OCI-LY7 (cell line): ENCODE measurements at regions not wholly inside any gene's neighbourhood (a gene's known extent, or its start where the extent isn't known, plus 50 kb on each side); places are given as distances from the start of the nearest gene placed in this dataset.

Experiments
- BruUV-seq: library from RNA; stranded (reverse); fragments of 400-500 nt; replicated peaks from 2 replicates; lab custom pipeline; 2021; lab: Mats Ljungman, UMichigan
- CTCF ChIA-PET: fragments of 300-600 bp; sonication (Branson Sonifier 250); formaldehyde crosslinking; loops from one replicate; lab custom pipeline; 2022; ENCODE audit warnings: antibody characterized with exemption; ENCODE audit not compliant: unreplicated experiment; lab: Charles Lee
- POLR2A ChIA-PET: fragments of 300-600 bp; sonication (Branson Sonifier 250); formaldehyde crosslinking; loops from one replicate; lab custom pipeline; 2022; ENCODE audit warnings: antibody characterized with exemption; lab: Charles Lee
- DNase-seq: peaks from one replicate; pipeline ENCODE4 v3.0.0-alpha.2; 2015; ENCODE audit warnings: low spot score
- H2AFZ ChIP-seq: fragments of 200-600 bp; sonication (generic), shearing (Covaris generic); 2 replicates; pipeline ENCODE4 v1.6.1; 2014; ENCODE audit warnings: mild to moderate bottlenecking, antibody characterized with exemption, low read length, moderate library complexity
- H3K27ac ChIP-seq: fragments of 200-600 bp; sonication (generic); 2 replicates; pipeline ENCODE4 v1.5.1; 2014; ENCODE audit warnings: mixed run types, low read depth, mild to moderate bottlenecking, moderate library complexity, low read length, inconsistent platforms; ENCODE audit not compliant: poor library complexity, severe bottlenecking
- H3K36me3 ChIP-seq: fragments of 200-600 bp; sonication (generic); 2 replicates; pipeline ENCODE4 v1.6.1; 2014; ENCODE audit warnings: mild to moderate bottlenecking, antibody characterized with exemption, low read length, moderate library complexity, mixed read lengths; ENCODE audit not compliant: insufficient read depth
- H3K4me1 ChIP-seq: fragments of 200-600 bp; sonication (generic); 2 replicates; pipeline ENCODE4 v1.5.1; 2014; ENCODE audit warnings: mild to moderate bottlenecking, low read length; ENCODE audit not compliant: insufficient read depth, poor library complexity, severe bottlenecking
- H3K4me2 ChIP-seq: fragments of 200-600 bp; sonication (generic); 2 replicates; pipeline ENCODE4 v1.6.1; 2014; ENCODE audit warnings: mild to moderate bottlenecking, low read length
- H3K4me3 ChIP-seq: fragments of 200-600 bp; sonication (generic); 2 replicates; pipeline ENCODE4 v1.5.1; 2014; ENCODE audit warnings: mild to moderate bottlenecking, low read depth, low read length; ENCODE audit not compliant: poor library complexity, severe bottlenecking
- H3K79me2 ChIP-seq: fragments of 200-600 bp; sonication (generic); 2 replicates; pipeline ENCODE4 v1.6.1; 2016; ENCODE audit warnings: low read depth, mild to moderate bottlenecking, low read length, moderate library complexity, mixed read lengths; ENCODE audit not compliant: insufficient read depth
- H3K9me2 ChIP-seq: fragments of 200-600 bp; sonication (generic); 2 replicates; pipeline ENCODE4 v1.6.1; 2016; ENCODE audit warnings: mild to moderate bottlenecking, low read length, mixed read lengths; ENCODE audit not compliant: insufficient read depth
- H3K9me3 ChIP-seq: fragments of 200-600 bp; sonication (generic); 2 replicates; pipeline ENCODE4 v1.6.1; 2014; ENCODE audit warnings: mild to moderate bottlenecking, mixed run types, low read length, mixed read lengths
- H4K20me1 ChIP-seq: fragments of 200-600 bp; sonication (generic); 2 replicates; pipeline ENCODE4 v1.6.1; 2014; ENCODE audit warnings: mild to moderate bottlenecking, antibody characterized with exemption, low read length, moderate library complexity, mixed read lengths; ENCODE audit not compliant: insufficient read depth
- EZH2phosphoT487 ChIP-seq: fragments of 200-600 bp; sonication (generic); IDR thresholded peaks from 2 replicates; pipeline ENCODE4 v1.6.1; 2018; ENCODE audit warnings: low read depth, borderline replicate concordance, mild to moderate bottlenecking, mixed run types, antibody characterized with exemption, low read length, moderate library complexity, mixed read lengths
- intact Hi-C: fragments of 100-400 bp; cut with micrococcal nuclease; formaldehyde crosslinking; loops from one replicate; pipeline ENCODE4 v1.10.0; 2022; ENCODE audit not compliant: unreplicated experiment
- TF ChIP-seq, protein P1 (sequence below): fragments of 200-600 bp; sonication (generic); conservative IDR thresholded peaks from 2 replicates; pipeline ENCODE4 v1.5.1; 2014; ENCODE audit warnings: mild to moderate bottlenecking, antibody characterized with exemption, low read length, moderate library complexity, mixed read lengths

DNA sequence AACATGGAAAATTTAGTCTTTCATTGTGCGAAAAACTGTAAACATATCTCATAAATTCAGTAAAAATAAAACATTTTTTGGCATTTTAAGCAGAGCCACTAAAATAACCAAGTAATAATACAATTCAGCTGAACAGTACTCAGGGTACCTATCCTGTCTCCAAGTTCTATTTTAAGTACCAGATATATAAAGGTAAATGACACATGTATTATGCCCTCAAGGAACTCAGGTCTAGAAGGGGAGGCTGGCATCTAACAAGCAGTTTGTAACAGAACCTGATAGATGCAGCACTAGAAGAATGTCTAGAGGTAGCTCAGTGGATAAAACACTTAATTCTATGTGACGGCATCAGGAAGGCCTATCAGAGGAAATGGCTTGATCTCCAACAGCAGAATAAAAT lies 112.2 kb downstream of the CRPPA start:
- Histone ChIP-seq H2AFZ (no peak overlapping the region), H3K9me2 (no peaks in the 10 kb centered on the region), H3K4me3 (no peak overlapping the region), H4K20me1 (no peaks in the 10 kb centered on the region), H3K4me2 (no peak overlapping the region), H3K27ac (no peak overlapping the region), H3K9me3 (no peaks in the 10 kb centered on the region), H3K36me3 (no peaks in the 10 kb centered on the region), H3K79me2 (no peaks in the 10 kb centered on the region), H3K4me1 (no peaks in the 10 kb centered on the region)
- TF ChIP-seq, protein P1, sequence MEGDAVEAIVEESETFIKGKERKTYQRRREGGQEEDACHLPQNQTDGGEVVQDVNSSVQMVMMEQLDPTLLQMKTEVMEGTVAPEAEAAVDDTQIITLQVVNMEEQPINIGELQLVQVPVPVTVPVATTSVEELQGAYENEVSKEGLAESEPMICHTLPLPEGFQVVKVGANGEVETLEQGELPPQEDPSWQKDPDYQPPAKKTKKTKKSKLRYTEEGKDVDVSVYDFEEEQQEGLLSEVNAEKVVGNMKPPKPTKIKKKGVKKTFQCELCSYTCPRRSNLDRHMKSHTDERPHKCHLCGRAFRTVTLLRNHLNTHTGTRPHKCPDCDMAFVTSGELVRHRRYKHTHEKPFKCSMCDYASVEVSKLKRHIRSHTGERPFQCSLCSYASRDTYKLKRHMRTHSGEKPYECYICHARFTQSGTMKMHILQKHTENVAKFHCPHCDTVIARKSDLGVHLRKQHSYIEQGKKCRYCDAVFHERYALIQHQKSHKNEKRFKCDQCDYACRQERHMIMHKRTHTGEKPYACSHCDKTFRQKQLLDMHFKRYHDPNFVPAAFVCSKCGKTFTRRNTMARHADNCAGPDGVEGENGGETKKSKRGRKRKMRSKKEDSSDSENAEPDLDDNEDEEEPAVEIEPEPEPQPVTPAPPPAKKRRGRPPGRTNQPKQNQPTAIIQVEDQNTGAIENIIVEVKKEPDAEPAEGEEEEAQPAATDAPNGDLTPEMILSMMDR, result no peak
- TF ChIP-seq EZH2phosphoT487, result no peak
- CTCF ChIA-PET, result no interaction called here
- no TSS peak for BruUV-seq
- intact Hi-C loops, result no loop called here
- POLR2A ChIA-PET, result no interaction called here
- no peak for DNase-seq

DNA sequence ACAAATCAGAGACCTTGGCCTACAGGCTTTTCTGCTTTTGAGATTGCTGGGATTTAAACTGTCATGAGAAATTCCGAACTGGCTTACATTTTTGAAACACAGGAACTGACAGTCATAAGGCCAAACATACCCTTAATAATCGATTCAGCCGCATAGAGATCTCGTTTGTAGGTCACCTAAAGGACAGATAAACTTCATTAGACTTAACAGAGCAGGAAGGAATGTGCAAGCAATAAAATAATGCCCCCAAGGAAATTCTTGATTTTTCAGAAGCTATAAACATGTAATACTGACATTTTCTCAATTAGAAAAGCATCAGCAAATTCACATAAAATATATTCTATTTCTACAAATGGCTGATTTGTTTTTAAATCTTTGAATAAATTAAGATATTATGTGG lies 120.0 kb downstream of the CRPPA start:
- no peak overlapping the region for H3K27ac ChIP-seq
- DNase-seq, result no peak
- POLR2A ChIA-PET, result no interaction called here
- no TSS peak for BruUV-seq
- TF ChIP-seq, protein P1, result no peak
- TF ChIP-seq EZH2phosphoT487, result no peak
- no peak overlapping the region for H3K4me3 ChIP-seq
- intact Hi-C loops, result no loop called here
- no peaks in the 10 kb centered on the region for H3K9me2 ChIP-seq
- H3K79me2 ChIP-seq, result no peaks in the 10 kb centered on the region
- H2AFZ ChIP-seq, result no peak overlapping the region
- H3K36me3 ChIP-seq, result no peaks in the 10 kb centered on the region
- H3K4me2 ChIP-seq, result no peak overlapping the region
- no peaks in the 10 kb centered on the region for H3K4me1 ChIP-seq
- H4K20me1 ChIP-seq, result no peaks in the 10 kb centered on the region
- CTCF ChIA-PET, result no interaction called here
- no peaks in the 10 kb centered on the region for H3K9me3 ChIP-seq

DNA sequence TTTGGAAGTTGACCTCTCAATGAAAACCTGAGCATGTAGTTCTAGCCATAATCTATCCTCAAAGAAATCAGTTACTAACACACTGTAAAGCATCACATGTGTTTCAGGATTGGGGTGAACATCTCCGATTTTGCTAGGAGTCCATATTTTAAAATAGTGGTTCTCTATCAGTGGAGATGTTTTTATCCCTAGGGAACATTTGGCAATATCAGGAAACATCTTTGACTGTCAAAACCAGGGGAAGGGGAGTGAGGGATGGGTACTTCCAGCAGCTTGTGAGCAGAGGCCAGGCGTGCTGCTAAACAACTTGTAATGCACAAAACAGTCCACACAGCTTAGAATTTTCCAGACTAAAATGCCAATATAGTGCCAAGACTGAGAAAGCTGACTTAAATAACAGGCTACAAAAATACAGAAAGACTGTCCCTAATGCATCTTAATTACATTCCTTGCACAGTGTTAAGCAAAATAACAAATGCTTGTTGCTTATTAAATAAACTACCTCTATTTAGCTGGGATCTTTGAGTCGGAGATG lies 120.9 kb downstream of the CRPPA start:
- Histone ChIP-seq H3K27ac (no peak overlapping the region), H3K79me2 (no peaks in the 10 kb centered on the region), H3K4me1 (no peaks in the 10 kb centered on the region), H3K9me2 (no peaks in the 10 kb centered on the region), H3K4me2 (no peak overlapping the region), H3K4me3 (no peak overlapping the region), H2AFZ (no peak overlapping the region), H3K36me3 (no peaks in the 10 kb centered on the region), H4K20me1 (no peaks in the 10 kb centered on the region), H3K9me3 (no peaks in the 10 kb centered on the region)
- no TSS peak for BruUV-seq
- ChIA-PET POLR2A (interaction anchor here (0.7 kb wide), 1 partner anchor 106 kb away, joined by 4 read pairs; no protein-coding TSS in a partner anchor), CTCF (no interaction called here)
- intact Hi-C loops, result no loop called here
- TF ChIP-seq, protein P1, result no peak
- TF ChIP-seq EZH2phosphoT487, result no peak
- DNase-seq, result no peak
